SK-N-SH (cell line): ENCODE measurements at regions not wholly inside any gene's neighbourhood (a gene's known extent, or its start where the extent isn't known, plus 50 kb on each side); places are given as distances from the start of the nearest gene placed in this dataset.

Experiments used
- CHD2 ChIP-seq: fragments of 150-350 bp; IDR thresholded peaks from 2 replicates; pipeline ENCODE4 v1.6.1; 2018; ENCODE audit warnings: low read length; ENCODE audit not compliant: partially characterized antibody
- CTCF ChIP-seq: fragments of 200-600 bp; sonication (generic); IDR thresholded peaks from 2 replicates; pipeline ENCODE4 v1.6.1; 2017; ENCODE audit warnings: antibody characterized with exemption, mild to moderate bottlenecking, moderate library complexity
- EZH2phosphoT487 ChIP-seq: fragments of 200-600 bp; sonication (generic); IDR thresholded peaks from 2 replicates; pipeline ENCODE4 v1.6.1; 2017; ENCODE audit warnings: low read depth, mixed run types, mild to moderate bottlenecking, antibody characterized with exemption, moderate library complexity, borderline replicate concordance
- FOXM1 ChIP-seq: IDR thresholded peaks from 2 replicates; pipeline ENCODE4 v1.4.0; 2012; ENCODE audit warnings: low read depth, mild to moderate bottlenecking
- MEF2A ChIP-seq: IDR thresholded peaks from 2 replicates; pipeline ENCODE4 v1.4.0; 2012; ENCODE audit warnings: low read depth, borderline replicate concordance
- RAD21 ChIP-seq: IDR thresholded peaks from 2 replicates; pipeline ENCODE4 v1.6.1; 2012; ENCODE audit warnings: mild to moderate bottlenecking, low read length
- RCOR1 ChIP-seq: fragments of 150-350 bp; IDR thresholded peaks from 2 replicates; pipeline ENCODE4 v1.6.1; 2017; ENCODE audit warnings: antibody characterized with exemption, low read length
- RFX5 ChIP-seq: IDR thresholded peaks from 2 replicates; pipeline ENCODE4 v1.6.1; 2012; ENCODE audit warnings: mild to moderate bottlenecking, improper control_type of control experiment, low read length

- no peak for TF ChIP-seq EZH2phosphoT487
- no peak for TF ChIP-seq CTCF
- TF ChIP-seq RAD21: no peak
- TF ChIP-seq FOXM1: no peak
- no peak for TF ChIP-seq CHD2
- TF ChIP-seq MEF2A: no peak
- TF ChIP-seq RCOR1: no peak
- TF ChIP-seq RFX5: no peak
Observed at GRCh38 chr1:233514946-233515391, 98.9 kb upstream of the KCNK1 start.
